Neuronal stem cell (in vitro differentiated cells): ENCODE measurements at regions not wholly inside any gene's neighbourhood (a gene's known extent, or its start where the extent isn't known, plus 50 kb on each side); places are given as distances from the start of the nearest gene placed in this dataset.

Experiments used
- DNase-seq: peaks from one replicate; pipeline ENCODE4 v3.0.0-alpha.2; 2013; ENCODE audit warnings: low spot score
- H2AFZ ChIP-seq: one replicate; pipeline ENCODE4 v1.6.1; 2013; ENCODE audit warnings: mild to moderate bottlenecking, low read length, inconsistent platforms
- H2AK5ac ChIP-seq: 2 replicates; pipeline ENCODE4 v1.6.1; 2013; ENCODE audit warnings: low read depth, mild to moderate bottlenecking, inconsistent platforms, low read length, moderate library complexity, mixed read lengths
- H2BK120ac ChIP-seq: 2 replicates; pipeline ENCODE4 v1.6.1; 2013; ENCODE audit warnings: low read depth, mild to moderate bottlenecking, inconsistent platforms, low read length, moderate library complexity, mixed read lengths
- H2BK12ac ChIP-seq: one replicate; pipeline ENCODE4 v1.6.1; 2013; ENCODE audit warnings: low read length, inconsistent platforms
- H2BK15ac ChIP-seq: 2 replicates; pipeline ENCODE4 v1.6.1; 2013; ENCODE audit warnings: mild to moderate bottlenecking, low read length, inconsistent platforms, mixed read lengths
- H2BK5ac ChIP-seq: one replicate; pipeline ENCODE4 v1.6.1; 2013; ENCODE audit warnings: inconsistent platforms, mild to moderate bottlenecking, low read length, moderate library complexity
- H3K14ac ChIP-seq: one replicate; pipeline ENCODE4 v1.6.1; 2013; ENCODE audit warnings: low read length, inconsistent platforms
- H3K18ac ChIP-seq: 2 replicates; pipeline ENCODE4 v1.6.1; 2013; ENCODE audit warnings: low read length, inconsistent platforms
- H3K23ac ChIP-seq: 2 replicates; pipeline ENCODE4 v1.6.1; 2013; ENCODE audit warnings: low read depth, mild to moderate bottlenecking, mixed read lengths, low read length, inconsistent platforms; ENCODE audit not compliant: poor library complexity
- H3K27ac ChIP-seq: replicated peaks from 3 replicates; pipeline ENCODE4 v1.5.1; 2013; ENCODE audit warnings: low read length, inconsistent platforms
- H3K27me3 ChIP-seq, 3 experiments: 2 replicates each; pipeline ENCODE4 v1.6.1; 2013; ENCODE audit warnings: low read length in 3 of 3, mild to moderate bottlenecking in 2 of 3, inconsistent platforms in 1 of 3, low read depth in 1 of 3, mixed read lengths in 1 of 3, moderate library complexity in 1 of 3; ENCODE audit not compliant: control insufficient read depth in 3 of 3, insufficient read depth in 3 of 3
- H3K36me3 ChIP-seq, 2 donors: replicated peaks in 1 of 2; 2 replicates each; pipeline ENCODE4 v1.6.1; 2013; ENCODE audit warnings: low read length in 2 of 2; ENCODE audit not compliant: control insufficient read depth in 2 of 2, insufficient read depth in 2 of 2
- H3K4ac ChIP-seq: 2 replicates; pipeline ENCODE4 v1.6.1; 2013; ENCODE audit warnings: inconsistent platforms, mild to moderate bottlenecking, low read length, moderate library complexity
- H3K4me1 ChIP-seq, 2 donors: 1 replicate in 1 of 2; 2 replicates in 1 of 2; pipeline ENCODE4 v1.6.1; 2013; ENCODE audit warnings: low read length in 2 of 2, low read depth in 1 of 2; ENCODE audit not compliant: control insufficient read depth in 2 of 2, insufficient read depth in 1 of 2
- H3K4me2 ChIP-seq: one replicate; pipeline ENCODE4 v1.6.1; 2013; ENCODE audit warnings: mild to moderate bottlenecking, low read length, inconsistent platforms; ENCODE audit not compliant: insufficient read depth, poor library complexity, severe bottlenecking
- H3K4me3 ChIP-seq, 2 donors: 2 replicates each; pipeline ENCODE4 v1.5.1; 2013; ENCODE audit warnings: low read length in 2 of 2, mild to moderate bottlenecking in 2 of 2, inconsistent platforms in 1 of 2, moderate library complexity in 1 of 2
- H3K79me1 ChIP-seq: one replicate; pipeline ENCODE4 v1.6.1; 2013; ENCODE audit warnings: low read depth, mild to moderate bottlenecking, inconsistent platforms, low read length, moderate library complexity
- H3K9ac ChIP-seq: one replicate; pipeline ENCODE4 v1.6.1; 2013; ENCODE audit warnings: mild to moderate bottlenecking, low read depth, low read length, inconsistent platforms; ENCODE audit not compliant: poor library complexity
- H3K9me3 ChIP-seq, 2 donors: replicated peaks in 1 of 2; 2 replicates each; pipeline versions ENCODE3 to v1.6.1; 2013; ENCODE audit warnings: low read length in 2 of 2, mild to moderate bottlenecking in 2 of 2, inconsistent platforms in 1 of 2, low read depth in 1 of 2, mixed read lengths in 1 of 2, moderate library complexity in 1 of 2; ENCODE audit not compliant: control insufficient read depth in 2 of 2, insufficient read depth in 1 of 2
- H4K8ac ChIP-seq: one replicate; pipeline ENCODE4 v1.6.1; 2013; ENCODE audit warnings: low read depth, mild to moderate bottlenecking, inconsistent platforms, low read length, moderate library complexity
- H4K91ac ChIP-seq: one replicate; pipeline ENCODE4 v1.6.1; 2013; ENCODE audit warnings: low read length, low read depth, mild to moderate bottlenecking, inconsistent platforms; ENCODE audit not compliant: poor library complexity
- WGBS, 2 donors: extraction: QIAGEN DNeasy Blood & Tissue Kit; methylation state at CpG; one replicate each; pipeline ENCODE4 v1.1.7; 2013; ENCODE audit warnings: missing lambda C conversion rate in 2 of 2, mixed read lengths in 1 of 2; ENCODE audit not compliant: insufficient read length in 2 of 2, insufficient replicate concordance in 1 of 2; ENCODE audit errors: extremely low coverage in 2 of 2; 5-methylcytosine and 5-hydroxymethylcytosine counted together

DNA sequence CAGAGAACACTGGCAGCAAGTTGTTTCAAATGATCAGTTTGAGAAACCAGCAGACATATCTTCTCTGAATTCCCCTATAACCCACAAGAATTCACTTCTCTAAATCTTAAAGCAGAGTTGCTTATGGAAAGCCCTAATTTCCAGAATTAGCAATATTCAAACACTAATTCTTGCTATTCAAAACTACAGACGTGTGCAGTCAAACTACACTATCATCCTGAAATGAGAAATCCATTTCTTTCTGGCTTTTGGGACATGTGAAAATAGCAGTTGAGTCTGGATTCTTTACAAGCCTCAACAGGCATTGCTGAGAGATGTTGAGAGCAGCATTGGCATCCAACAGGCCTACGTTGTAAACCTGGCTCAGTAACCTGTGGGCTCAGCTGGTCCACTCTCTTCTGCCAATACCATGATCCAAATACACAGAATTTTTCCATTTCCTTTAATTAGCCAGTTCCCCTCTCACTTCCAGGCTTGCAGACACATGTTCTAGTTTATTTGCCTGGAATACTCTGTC, 74.6 kb upstream of the TMTC1 start:
- Histone ChIP-seq H2BK15ac (no peak overlapping the region), H3K23ac (no peak overlapping the region), H3K4me1 (no peaks in the 10 kb centered on the region), H3K9ac (no peak overlapping the region), H3K36me3 (no peaks in the 10 kb centered on the region), H2BK12ac (no peak overlapping the region), H3K4me3 (no peak overlapping the region), H3K14ac (no peak overlapping the region), H4K8ac (no peak overlapping the region), H3K9me3 (no peaks in the 10 kb centered on the region), H3K27ac (no peak overlapping the region), H2BK120ac (no peak overlapping the region), H4K91ac (no peak overlapping the region), H3K18ac (no peak overlapping the region), H2AK5ac (no peak overlapping the region), H3K27me3 (no peaks in the 10 kb centered on the region), H3K4ac (no peak overlapping the region), H2BK5ac (no peak overlapping the region), H2AFZ (no peak overlapping the region), H3K79me1 (no peaks in the 10 kb centered on the region), H3K4me2 (no peak overlapping the region)
- DNase-seq, result no peak
- WGBS, 2 donors, result no CpG with 5 or more reads among the region's 2 CpGs

DNA sequence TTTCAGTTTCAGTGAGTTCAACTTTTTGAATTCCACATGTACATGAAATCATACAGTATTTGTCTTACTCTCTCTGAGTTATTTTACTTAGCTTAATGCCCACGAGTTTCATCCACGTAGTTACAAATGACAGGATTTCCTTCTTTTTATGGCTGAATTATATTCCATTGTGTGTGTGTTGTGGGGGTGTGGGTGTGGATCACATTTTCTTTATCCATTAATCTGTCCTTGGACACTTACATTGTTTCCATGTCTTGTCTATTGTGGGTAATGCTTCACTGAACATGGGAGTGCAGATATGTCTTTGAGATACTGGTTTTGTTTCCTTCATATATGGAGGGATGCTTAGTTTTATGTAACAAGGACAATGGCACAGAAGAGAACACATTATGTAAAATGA, 63.5 kb upstream of the TMTC1 start:
- H2BK120ac ChIP-seq, result no peak overlapping the region
- H2AK5ac ChIP-seq, result no peak overlapping the region
- H3K9ac ChIP-seq, result no peak overlapping the region
- no peak overlapping the region for H4K8ac ChIP-seq
- no peak overlapping the region for H3K4me3 ChIP-seq
- H3K23ac ChIP-seq, result no peak overlapping the region
- no peak overlapping the region for H3K14ac ChIP-seq
- no peak overlapping the region for H2BK12ac ChIP-seq
- DNase-seq, result no peak
- H3K4ac ChIP-seq, result no peak overlapping the region
- H3K36me3 ChIP-seq, result no peaks in the 10 kb centered on the region
- H3K9me3 ChIP-seq, result peaks cover 3 to 12% of the 10 kb centered on the region in 2 donors
- H3K4me1 ChIP-seq, result no peaks in the 10 kb centered on the region
- no CpG with 5 or more reads among the region's 2 CpGs for WGBS, 2 donors
- no peak overlapping the region for H4K91ac ChIP-seq
- H2AFZ ChIP-seq, result no peak overlapping the region
- H2BK15ac ChIP-seq, result no peak overlapping the region
- H3K27ac ChIP-seq, result no peak overlapping the region
- no peak overlapping the region for H2BK5ac ChIP-seq
- H3K79me1 ChIP-seq, result no peaks in the 10 kb centered on the region
- H3K18ac ChIP-seq, result no peak overlapping the region
- H3K4me2 ChIP-seq, result no peak overlapping the region
- H3K27me3 ChIP-seq, result no peaks in the 10 kb centered on the region

DNA sequence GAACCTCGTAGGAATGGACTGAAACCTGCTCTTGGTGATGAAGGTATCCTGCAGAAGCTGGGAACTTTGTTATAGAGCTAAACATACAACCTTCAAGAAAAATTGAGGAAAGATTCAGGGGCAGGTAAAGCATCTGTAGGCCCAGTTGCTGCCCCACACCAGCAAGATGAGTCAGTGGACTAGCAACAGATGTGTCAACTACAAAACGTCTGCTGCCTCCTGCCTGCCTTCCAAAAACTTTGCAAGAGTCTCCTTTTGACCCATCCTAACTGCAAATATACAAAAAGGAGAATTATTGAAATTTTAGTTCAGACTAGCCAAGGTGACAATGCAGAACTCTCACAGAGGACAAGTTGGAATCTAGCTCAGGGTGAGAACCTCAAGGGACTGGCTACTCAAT, 60.9 kb upstream of the TMTC1 start:
- WGBS, 2 donors, result no CpG with 5 or more reads among the region's 2 CpGs
- Histone ChIP-seq H4K8ac (no peak overlapping the region), H2BK15ac (no peak overlapping the region), H2BK120ac (no peak overlapping the region), H3K79me1 (no peaks in the 10 kb centered on the region), H3K4me2 (no peak overlapping the region), H3K27me3 (no peaks in the 10 kb centered on the region), H3K14ac (no peak overlapping the region), H2BK5ac (no peak overlapping the region), H3K4me3 (no peak overlapping the region), H3K4me1 (no peaks in the 10 kb centered on the region), H3K9ac (no peak overlapping the region), H3K4ac (no peak overlapping the region), H3K23ac (no peak overlapping the region), H3K36me3 (no peaks in the 10 kb centered on the region), H2AFZ (no peak overlapping the region), H2AK5ac (no peak overlapping the region), H4K91ac (no peak overlapping the region), H3K27ac (no peak overlapping the region), H3K18ac (no peak overlapping the region), H2BK12ac (no peak overlapping the region), H3K9me3 (peaks cover 3 to 12% of the 10 kb centered on the region in 2 donors)
- DNase-seq, result no peak

- Histone ChIP-seq H3K18ac (no peak overlapping the region), H3K36me3 (no peaks in the 10 kb centered on the region), H3K4me1 (no peaks in the 10 kb centered on the region), H3K27me3 (no peaks in the 10 kb centered on the region), H2BK120ac (no peak overlapping the region), H3K9me3 (peaks cover 1 to 7% of the 10 kb centered on the region in 2 donors), H2BK5ac (no peak overlapping the region), H3K14ac (no peak overlapping the region), H4K91ac (no peak overlapping the region), H2AFZ (no peak overlapping the region), H2BK15ac (no peak overlapping the region), H3K4me2 (no peak overlapping the region), H3K27ac (no peak overlapping the region), H4K8ac (no peak overlapping the region), H2AK5ac (no peak overlapping the region), H2BK12ac (no peak overlapping the region), H3K4me3 (no peak overlapping the region), H3K23ac (no peak overlapping the region), H3K9ac (no peak overlapping the region), H3K4ac (no peak overlapping the region), H3K79me1 (no peaks in the 10 kb centered on the region)
- DNase-seq, result no peak
Measured at GRCh38 chr12:29843036-29843435, 59.3 kb upstream of the TMTC1 start.
